ENCODE measurements at regions not wholly inside any gene's neighbourhood (a gene's known extent, or its start where the extent isn't known, plus 50 kb on each side); places are given as distances from the start of the nearest gene placed in this dataset.

DNA sequence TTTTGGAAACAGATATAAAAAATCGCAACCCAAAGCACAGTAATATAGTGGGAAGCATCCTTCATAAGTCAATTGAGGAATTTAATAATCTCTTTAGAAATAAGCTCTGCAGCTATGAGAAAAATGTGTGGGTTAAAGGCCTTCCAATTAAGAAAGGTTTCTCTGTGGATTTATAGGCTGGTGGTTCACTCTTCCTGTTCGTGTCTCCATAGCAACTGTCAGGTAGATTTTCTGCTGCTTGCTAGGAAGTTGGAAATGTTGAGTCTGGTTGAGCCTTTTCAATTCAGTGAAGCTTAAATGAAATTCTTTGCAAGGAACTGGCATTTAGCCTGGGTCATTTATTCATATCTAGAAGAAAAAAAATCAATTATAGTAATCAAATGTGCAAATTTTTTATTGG lies 652.8 kb upstream of the CELF2 start:
- no peak for DNase-seq

DNA sequence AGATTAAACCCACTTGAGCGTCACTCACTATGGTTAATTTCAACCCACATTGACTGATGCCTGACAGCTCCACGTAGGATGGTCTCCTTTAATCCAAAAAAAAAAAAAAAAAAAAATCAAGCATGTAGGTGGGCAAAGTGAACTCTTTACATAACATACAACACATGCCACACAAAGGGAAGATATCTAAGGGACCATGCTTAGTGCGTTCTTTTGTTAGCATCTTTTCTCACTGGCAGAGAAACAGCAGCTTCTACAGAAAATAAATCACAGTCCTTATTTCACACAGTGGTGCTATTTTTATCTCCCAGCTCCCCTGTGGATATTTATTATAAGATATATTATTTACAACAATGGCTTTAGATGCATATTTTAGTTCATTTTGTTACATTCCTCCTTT lies 652.0 kb upstream of the CELF2 start:
- DNase-seq = no peak

DNA sequence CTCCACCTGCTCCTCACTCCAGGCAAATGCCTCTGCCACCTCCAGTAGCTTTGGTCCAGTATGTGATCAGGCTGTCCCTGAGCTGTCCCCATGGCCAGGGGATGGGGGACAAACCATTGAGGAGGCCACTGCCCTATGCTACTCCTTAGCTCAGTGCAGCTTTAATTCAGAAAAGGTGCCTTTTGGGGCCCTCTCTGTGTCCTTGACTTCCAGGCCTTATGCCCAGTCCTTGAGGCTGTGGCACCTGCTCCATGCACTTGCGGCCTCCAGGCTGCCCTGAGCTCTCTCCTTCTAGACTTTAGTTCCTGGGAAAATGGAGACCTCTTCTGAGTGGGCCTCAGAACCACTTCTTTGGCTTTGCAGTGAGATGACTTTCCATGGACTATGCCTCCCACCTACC lies 650.8 kb upstream of the CELF2 start:
- DNase-seq = no peak

DNA sequence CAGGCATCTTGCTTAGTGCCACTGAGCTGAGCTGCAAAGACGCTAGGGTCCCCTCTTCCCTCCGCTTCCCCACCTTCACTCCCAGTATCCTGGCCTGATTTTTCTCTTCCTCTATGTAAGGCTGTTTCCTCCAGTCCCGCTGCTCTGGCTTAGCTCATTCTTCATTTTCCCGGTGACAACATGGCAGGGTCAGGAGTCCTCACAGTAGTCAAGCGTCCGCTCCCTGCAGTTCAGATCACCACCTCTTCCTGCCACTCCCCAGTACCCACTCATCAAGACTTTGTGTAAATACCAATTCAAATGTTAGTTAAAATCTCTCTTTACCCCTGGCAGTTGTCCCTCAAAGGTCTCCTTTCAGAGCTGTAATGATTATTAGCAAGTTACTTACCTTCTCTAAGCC lies 650.4 kb upstream of the CELF2 start:
- DNase-seq = no peak

DNA sequence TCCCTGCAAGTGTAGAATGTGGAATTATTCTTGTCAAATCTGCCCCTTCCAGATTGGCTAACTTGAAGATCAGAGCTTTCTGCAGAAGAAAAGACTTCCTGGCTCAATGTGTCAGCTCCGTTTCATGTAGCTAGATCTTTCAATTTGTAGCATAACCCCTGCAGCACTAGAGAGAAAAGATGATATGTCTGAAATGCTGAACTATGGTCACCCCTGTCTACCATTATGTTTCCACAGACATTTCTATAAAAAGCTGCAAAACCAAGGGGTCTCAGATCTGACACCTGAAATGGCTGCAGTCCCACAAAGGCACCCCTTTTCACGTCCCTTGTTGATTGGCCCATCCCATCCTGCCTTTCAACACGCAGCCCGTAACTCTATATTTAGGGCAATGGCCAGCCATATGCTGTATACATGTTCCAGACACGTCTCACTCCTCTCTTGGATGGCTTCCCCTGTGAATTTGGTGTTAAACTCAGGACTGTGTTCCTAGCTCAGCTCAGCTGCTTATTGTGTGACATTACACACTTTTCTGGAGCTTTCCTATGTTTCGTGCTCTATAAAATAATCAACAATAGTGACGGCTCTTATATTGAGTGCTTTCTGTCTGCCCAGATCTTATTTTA lies 648.6 kb upstream of the CELF2 start:
- no peak for DNase-seq

DNA sequence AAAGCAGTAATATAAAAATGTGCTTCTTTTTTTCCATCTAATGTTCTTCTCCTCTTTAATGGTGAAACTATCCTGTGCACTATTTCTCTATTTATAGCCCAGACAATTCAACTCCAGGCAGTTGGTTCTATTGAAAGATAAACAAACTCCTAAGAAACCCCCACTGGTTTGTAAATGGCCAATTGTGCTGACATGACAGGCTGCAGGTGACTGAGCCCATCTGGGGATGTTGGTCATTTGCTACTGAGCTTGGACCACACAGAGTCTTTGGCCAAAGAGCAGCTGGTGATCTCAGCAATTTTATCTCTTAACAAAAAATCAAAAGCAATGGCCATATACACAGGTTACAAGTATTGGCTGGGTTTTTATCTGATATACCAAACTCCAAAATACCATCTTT lies 631.8 kb upstream of the CELF2 start:
- no peak for DNase-seq

DNA sequence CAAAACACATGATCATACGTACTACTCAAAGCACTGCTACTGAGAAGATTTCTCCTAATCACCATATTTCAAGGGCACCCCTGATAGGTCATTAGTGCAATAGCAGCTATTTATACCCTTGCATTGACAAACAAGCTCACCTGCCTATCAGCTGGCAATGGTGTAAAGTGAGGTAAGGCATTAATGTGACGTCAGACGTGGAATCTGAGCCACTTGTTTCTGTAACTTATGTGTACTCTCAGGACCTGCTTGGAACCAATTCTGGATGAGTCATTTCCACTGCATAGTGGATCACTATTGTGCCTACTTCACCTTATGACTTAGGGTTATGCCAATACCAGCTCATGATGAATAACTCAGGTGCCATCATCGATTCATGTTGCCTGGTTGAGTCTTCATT lies 628.5 kb upstream of the CELF2 start:
- no peak for DNase-seq

DNA sequence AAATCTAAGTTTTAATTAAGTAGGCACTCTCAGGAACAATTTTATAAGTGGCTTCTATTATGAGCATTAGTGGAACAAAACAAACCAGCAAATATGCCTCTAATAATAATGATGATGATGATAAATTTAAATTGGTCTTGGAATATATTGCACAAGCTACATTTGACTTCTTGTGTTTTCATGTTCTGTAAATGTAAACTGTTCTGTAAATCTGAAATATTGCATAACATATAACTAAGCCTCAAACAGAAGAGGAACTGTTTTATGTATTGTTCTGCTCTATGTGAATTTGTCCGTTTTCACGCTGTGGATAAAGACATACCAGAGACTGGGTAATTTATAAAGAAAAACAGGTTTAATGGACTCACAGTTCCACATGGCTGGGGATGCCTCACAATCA lies 625.2 kb upstream of the CELF2 start:
- DNase-seq = no peak

DNA sequence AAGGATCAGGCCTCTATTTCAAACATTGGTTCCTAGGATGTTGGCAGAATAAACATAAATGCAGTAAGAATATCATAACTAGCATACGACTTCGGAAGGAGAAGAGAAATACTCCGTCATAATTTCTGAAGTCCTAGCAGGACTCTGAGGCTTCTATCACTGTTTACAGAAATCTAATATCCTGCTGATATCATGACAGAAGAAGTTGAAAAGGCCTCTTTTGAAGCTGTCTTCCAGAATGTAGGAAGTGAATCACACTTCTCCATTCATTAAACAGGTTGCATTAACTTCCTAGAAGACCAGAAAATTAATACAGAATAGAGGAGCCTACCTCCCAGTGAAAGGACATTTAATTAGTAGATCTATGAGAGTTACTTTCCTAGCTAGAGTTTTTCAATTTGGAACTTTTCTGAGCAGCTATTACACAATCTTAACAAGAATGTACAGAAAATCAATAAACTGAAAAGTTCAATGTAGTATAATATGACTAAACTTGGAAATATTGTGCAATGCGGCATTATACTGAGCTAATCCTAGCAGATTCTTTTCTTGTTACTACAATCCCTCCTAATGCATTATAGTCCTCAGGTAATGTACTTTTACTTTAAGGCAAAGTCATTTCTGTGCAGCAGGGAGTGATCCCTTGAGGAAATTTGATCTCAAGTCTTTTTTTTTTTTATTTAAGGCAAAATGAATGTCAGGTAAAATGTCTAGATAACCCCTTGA lies 622.6 kb upstream of the CELF2 start:
- no peak for DNase-seq

DNA sequence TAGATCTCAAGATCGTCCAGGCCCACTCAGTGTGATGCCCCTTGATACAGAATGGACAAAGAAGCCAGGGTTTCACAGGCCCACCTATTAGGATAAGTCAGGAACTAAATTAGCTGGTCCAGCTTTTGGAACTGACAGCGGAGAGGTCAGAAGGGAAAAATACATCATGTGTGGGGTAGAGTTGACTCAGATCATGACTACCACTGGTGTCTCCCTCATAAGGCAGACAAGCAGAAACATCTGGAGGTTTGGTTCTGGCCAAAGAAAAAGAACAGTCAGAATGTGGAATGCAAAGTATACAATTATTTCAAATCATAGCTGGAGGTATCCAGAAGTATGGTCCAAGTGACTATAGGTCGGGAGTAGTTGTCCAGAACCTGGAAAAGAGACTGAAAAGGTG lies 621.1 kb upstream of the CELF2 start:
- DNase-seq = no peak

DNA sequence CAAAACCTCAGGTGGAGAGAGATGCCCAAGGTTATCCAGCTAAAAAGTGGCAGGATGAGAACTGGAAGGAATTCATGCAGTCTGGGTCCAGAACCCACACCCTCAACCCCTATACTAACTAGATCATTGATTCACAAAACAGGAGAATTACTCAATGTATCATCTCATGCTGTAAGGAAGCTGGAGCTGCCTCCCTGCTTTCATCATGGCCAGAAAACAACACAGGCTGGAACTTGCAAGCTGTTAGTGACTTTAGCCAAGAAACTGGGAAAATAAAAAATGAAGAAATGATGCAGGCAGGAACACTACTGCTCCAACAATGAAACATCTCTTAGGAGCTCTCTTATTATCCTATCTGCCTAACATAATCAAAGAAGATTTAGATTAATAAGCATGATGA lies 619.8 kb upstream of the CELF2 start:
- no peak for DNase-seq

DNA sequence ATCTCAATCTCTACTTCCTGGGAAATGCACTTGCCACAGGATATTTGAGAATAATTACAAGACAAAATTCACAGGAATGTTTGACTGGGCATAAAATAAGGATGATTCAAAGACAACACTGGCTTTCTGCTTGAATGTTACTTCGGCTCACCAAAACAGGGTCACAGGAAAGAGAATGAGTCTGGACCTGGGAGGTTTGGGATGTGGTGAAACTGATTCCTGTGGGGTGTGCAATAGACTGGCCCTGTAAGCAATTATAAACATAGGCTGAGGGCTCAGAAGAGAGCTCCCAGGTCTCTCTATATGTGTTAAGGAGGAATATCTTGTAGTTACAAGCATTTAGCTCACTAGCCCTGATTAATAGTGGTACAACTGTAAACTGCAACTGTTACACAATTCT lies 613.9 kb upstream of the CELF2 start:
- DNase-seq = no peak

DNA sequence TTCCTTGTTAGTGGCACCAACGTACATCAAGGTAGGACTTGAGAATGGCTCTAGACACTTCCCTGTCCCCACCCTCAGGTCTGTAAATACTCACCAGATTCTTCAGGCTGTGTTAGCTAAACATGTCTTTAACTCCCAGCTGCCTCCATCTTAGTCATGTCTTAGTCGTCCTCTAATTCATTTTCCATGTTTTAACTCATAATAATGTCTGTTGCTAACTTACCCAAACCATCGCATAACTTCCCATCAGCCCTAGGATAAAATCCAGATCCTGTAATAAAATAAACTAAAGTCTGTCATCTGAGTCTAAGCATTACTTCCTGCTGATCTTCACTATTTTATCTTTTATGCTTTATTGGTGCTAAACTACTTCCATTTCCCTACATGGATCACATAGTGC lies 600.0 kb upstream of the CELF2 start:
- no peak for DNase-seq

DNA sequence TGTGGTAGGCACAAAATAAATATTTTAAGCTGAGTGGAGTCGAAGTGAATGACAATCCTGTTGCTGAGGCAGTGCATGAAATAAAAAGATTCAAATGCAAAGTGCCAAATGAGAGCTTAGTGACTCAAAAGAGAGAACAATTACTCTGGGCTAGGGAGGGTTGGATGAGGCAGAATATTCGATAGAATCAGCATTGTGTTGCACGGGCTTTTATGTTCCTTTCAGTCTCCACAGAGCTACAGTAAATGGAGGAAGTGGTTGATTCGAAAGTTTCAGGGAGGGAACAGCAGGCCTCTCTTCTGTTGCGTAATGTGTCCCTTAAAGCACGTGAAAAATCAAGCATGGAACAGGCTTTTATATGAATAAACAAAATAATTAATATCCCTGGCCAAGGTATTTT lies 599.3 kb upstream of the CELF2 start:
- no peak for DNase-seq

DNA sequence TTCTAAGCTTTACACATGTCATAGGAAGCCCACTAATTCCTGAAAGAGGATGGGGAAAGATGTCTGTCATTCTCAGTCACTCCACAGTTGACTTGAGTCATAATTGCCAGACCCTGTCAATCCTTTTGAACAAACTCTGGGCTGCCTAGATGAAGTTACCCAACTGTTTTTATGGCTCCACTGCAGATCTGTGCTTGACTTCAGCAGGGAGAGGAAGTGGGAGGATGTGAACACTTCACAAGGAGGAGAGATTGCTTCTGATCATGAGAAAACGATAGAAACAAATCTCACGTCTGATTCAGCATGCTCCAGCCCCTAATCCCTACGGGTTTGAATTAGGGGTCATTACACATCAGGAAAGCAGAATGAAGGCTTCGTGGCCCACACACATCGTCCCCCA lies 596.6 kb upstream of the CELF2 start:
- DNase-seq = no peak

DNA sequence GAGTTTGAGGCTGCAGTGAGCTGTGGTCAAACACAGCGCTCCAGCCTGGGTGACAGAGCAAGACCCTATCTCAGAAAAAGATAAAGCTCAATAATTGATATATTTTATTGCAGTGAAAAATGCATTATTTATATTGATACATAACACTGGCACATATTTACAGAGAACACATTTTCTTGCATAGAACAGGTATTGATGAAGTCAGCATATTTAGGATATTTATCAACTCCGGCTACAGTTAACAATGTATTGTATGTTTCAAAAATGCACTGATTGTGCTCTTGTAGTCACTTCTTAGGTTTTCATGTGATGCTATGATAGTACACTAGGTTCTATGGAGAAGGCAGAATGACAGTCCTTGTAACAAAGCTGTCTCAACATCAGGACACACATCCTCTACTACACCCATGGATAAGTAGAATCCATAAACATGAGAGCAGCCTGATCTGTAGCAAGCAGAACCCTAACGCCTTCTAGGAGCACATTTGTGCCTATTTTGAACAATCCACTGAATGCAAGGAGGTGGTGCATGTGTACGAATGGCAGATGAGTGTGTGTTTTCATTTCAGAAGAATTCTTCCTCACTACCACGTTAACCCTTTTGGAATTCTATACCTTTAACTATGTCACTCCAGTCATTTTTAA lies 586.1 kb upstream of the CELF2 start:
- no peak for DNase-seq

DNA sequence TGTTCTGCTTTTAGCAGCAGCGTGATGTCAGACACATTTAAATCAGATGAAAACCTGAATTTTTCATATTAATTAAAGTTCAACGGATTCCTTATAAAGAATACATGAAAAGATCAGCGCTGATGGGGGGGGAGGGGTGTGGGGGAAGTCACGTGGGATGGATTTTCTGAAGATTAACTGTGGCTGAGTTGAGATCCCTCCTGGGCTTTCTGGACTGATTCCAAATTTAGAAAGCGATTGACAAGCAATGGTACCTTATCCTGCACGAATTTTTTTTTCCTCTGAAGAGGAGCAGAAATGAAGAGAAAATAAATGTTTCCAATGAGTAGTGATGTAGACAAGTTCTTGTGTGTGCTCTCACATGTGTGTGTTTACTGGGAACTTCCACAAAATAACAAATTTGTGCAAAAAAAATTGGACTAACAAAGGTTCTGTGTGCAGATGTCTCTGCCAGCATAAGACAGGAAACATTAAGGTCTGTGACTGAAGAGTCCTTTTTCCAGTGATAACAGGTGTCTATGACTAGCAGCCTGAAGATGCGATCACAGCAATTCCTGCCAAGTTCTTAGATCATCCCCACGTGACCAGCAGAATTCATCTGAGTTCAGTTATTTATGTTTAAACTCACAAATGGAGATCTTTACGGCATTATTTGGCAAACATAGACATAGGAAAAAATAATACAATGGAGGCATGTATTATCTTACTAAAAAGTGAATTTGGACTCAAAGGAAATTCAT lies 585.2 kb upstream of the CELF2 start:
- DNase-seq = no peak

DNA sequence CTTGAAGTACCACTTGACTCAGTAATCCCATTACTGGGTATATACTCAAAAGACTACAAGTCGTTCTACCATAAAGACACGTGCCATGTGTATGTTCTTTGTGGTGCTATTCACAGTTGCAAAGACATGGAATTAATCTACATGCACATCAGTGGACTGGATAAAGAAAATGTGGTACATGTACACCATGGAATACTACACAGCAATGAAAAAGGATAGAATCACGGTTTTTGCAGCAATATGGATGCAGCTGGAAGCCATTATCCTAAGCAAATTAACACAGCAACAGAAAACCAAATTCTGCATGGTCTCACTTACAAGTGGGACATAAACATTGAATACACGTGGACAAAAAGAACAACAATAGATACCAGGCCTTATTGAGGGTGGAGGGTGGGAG lies 583.4 kb upstream of the CELF2 start:
- no peak for DNase-seq

DNA sequence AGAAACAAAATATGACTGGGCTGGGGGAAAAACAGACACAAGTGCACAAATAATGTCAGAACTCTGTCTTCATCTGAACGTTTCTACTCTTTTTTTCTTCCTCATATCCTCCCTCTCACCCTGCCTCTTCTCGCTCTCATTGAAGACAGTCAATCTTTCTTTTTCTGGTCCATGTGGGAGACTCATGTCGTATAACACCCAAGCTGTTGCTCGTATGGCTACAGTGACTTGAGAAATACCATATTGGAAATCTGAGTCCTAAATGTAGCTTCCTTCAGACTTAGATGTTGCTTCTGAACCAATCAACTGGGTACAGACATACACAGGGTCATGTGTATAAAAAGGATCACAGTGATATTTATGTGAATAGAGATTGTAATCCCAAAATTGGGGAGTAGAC lies 579.8 kb upstream of the CELF2 start:
- DNase-seq = no peak

DNA sequence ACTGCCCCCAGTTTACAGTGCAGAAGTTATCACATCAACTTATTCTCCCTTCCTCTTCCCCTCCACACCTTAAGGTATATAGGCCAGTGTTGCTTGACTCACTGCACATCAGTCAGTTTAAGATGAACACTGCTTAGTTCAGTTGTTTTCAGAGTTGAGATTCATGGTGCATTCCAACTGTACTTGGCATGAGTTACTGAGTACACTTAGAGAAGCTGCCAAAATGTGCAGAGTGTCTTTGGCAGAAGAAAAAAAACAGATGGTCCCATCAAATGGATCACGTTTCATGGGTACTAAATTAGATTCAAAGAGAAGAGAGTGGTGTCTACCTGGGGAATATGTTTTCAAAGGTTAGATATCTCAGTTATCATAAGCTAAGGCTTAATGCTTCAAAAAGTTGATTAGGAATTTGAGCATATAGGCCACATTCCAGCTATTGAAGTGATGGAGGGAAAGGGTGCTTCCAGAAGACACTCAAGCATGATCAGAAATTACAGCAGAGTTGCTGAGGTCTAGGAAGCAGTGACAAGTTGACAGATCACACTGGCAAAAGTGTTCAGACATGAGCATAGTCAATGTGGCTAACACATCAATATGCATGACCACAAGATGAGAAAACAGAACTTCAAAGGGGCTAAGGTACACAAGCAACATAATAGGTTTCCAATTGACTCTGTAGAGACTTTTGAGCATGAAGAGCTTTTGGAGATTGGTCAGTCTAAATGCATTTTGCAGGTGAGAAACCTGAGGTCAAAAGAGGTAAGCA lies 579.2 kb upstream of the CELF2 start:
- DNase-seq = no peak

DNA sequence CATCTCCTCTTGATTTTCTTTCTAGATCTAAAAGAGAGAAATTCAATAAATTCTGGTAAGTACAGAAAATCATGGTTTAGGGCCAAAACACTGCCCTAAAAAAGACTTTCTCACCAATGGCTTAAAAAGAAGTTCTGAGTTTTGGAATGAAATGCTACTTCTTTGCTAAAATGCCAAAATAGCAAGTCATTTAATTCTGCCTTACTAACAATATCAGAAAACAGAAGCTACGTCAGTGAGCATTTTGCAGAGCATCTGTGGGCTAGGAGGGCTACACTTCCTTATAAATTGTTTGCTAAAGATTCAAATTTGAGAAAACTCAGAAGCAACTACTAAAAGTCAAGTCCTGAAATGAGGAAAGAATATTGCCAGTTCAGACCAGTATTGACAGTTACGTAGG lies 560.8 kb upstream of the CELF2 start:
- no peak for DNase-seq

DNA sequence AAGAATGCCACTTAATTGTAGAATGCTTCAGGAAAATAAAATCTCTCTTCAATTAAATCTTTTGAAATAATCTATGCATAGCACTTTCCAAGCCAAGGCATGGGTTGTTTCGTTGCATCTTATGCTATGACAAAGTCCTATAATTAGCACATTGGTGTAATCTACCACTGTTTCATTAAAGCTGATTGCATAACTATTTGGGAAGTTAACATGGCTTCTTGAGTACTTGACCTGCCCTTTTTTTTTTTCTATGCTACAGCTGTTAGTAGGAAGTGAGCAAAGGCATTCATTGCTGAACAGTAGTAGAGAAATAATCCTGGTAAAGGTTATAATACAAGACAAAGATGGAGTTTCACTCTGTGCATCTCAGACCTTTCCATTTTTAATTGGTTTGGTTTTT lies 557.2 kb upstream of the CELF2 start:
- no peak for DNase-seq

Data from CD4-positive, alpha-beta T cell treated with Interleukin-4 for 4 hours (primary cell).